GM19043 (cell line): ENCODE measurements at regions not wholly inside any gene's neighbourhood (a gene's known extent, or its start where the extent isn't known, plus 50 kb on each side); places are given as distances from the start of the nearest gene placed in this dataset.
"Not testable (repeated sequence)": the region's sequence is repeated elsewhere in the genome, so short reads cannot be mapped to it uniquely, and the experiment has no call there.

ENCODE experiments used
- ATAC-seq: cut with Tn5 transposase; IDR thresholded peaks from one replicate; pipeline ENCODE4 v1.9.1; 2021; ENCODE audit warnings: low read depth; ENCODE audit not compliant: unreplicated experiment

DNA sequence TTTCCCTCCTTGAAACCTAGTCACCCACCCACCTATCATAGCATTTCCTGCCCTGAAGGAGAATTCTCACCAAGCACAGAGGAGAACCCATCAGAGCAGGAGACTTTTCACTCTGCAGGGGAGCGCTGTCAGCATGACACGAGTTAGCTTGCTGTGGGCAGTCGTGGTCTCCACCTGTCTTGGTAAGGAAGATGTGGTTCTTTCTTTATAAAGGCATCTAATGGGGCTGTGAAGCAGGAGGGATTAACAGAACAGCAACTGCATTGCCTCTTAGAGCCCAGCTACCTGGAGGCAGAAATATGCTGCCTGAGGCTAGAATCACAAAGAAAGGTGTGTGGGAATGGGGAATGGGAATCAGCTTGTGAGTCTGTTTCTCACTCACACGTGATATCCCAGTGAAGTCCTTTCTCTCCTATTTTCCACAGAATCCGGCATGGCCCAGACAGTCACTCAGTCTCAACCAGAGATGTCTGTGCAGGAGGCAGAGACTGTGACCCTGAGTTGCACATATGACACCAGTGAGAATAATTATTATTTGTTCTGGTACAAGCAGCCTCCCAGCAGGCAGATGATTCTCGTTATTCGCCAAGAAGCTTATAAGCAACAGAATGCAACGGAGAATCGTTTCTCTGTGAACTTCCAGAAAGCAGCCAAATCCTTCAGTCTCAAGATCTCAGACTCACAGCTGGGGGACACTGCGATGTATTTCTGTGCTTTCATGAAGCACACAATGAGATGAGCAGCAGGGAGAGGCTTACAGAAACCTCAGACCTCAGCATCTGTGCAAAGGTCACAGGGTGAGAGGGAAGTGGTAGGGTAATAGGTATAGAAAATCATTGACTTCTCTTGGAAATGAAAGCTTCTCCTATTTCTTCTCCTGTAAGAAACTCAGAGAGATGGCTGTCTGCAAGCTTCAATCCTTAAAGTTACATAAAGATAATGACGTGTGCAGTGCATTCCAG is 316.9 kb downstream of the DAD1 start:
- no peak for ATAC-seq

DNA sequence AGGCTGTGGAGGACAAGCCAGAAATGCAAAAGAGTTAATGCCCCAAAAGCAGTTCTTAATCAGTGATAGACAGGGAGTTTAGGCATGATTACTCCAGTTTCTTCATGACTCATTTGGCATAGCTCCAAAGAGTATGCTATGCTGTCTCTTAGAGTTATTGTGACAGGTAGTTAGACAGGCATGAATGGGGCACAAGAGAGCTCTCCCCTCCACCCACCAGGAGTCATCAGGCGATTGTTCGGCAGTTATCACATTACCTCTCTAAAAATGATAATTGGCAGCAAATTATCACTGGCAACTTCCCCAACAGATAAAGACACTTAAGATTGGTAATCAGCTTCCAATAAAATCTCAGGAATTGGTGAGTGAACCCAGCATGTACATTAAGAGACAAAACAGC is 320.1 kb downstream of the DAD1 start:
- no peak for ATAC-seq

DNA sequence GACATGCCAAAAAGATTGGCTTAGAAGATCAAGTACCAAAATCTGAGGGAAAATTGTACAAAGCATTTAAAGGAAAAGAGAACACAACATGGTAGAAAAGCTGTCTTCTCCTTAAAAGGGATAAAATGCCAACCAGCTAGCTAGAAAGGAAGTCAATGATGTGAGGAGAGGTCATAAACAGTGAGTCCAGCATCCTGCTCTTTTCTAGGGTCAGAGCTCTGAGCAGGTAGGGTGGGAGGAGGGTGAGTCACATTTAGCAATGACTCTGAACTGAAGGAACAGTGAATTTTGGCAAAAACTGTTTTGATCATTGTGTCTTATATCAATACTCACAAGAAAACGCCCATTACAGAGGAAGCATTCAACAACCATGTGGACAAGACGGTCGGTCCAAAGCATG is 322.3 kb downstream of the DAD1 start:
- ATAC-seq = no peak

DNA sequence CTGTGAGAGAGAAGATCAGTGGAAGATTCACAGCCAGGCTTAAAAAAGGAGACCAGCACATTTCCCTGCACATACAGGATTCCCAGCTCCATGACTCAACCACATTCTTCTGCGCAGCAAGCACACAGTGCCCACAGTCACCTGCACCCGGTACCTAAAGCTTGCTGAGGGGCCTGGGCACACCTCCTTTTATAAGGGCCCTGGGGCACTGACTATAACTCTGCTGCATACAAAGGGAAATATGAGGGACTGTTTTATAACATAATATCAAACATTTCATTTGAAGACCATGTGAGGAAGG is 322.9 kb downstream of the DAD1 start:
- ATAC-seq = no peak

DNA sequence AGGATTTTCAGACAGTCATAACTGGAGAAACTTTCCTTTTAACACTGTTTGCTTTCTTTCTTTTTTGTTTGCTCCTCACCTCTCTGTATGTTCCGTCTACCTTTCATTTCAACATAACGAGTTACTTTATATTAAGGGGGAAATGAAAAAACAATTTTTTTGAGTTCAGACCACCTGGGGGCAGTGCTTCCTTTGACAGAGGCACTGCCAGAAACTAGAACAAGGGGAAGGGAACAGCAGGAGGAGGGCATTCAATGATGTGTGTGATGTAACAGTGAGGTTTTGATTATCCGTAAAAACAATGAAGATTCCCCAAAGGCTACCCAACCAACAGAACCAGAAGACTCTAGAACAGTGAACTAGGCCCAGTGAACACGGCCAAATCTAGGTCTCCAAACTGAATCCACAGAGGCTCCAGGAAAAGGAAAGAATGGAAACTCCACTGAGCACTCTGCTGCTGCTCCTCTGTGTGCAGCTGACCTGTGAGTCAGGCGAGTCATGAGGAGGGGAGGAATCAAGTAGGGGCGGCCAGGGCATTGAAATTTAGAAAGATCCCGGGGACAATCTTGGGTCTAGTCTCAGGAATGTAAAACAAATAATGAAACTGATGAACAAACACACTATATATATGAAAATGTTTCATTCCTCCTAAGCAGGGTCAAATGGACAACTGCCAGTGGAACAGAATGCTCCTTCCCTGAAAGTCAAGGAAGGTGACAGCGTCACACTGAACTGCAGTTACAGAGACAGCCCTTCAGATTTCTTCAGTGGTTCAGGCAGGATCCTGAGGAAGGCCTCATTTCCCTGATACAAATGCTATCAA is 323.5 kb downstream of the DAD1 start:
- ATAC-seq = no peak

DNA sequence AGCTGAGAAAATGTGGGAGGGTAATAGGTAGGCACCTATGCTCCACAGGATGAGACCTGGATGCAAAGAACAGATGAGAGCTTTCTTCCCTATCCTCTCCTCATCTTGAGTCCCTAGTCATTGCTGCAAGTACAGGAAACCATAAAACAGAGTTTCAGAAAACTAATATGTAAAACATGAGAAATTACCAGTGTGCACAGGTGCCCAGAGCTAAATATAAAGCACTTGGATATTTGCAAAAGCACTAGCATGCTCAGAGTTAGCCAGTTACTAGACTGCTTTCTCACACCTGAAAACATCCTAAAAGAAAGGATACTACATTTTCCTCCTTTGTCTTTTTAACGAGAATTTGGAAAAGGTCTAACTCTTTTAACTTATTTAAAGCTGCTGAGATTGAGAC is 324.3 kb downstream of the DAD1 start:
- ATAC-seq = no peak

DNA sequence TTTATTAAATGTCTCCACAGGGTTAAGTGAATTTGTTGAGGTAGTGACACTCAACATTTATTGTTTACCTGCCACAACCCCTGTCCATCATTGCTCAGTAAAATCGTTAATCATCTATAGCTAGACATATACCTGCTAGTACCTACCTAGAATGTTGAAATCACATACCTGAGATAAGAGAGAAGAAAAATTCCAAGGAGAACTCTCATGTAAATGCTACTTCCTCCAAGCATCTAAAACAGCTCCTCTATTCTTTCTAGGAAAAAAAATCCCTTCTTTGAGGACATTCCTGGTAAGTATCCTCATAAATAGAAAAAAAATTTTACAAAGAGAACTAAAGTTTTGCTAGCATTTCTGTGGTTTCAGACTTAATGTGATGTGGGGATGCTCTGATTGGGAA is 325.1 kb downstream of the DAD1 start:
- no peak for ATAC-seq

DNA sequence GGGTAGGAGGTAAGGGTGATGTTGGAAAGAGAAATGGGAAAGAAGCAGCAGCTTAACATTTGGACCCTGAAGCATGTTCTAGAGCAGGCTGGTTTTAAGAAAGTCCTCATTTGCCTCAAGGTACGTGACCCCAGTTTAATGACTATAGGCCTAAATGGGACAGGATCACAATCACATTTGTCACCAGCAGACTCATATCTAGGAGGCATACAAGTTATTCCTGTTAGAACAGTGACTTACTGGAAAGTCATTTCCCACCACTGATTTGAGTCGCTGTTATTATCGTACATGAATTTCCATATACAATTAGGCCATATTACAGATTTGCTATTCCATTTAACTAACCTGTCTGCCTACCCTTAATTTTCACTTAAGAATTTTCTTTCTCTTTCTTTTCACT is 326.1 kb downstream of the DAD1 start:
- no peak for ATAC-seq

DNA sequence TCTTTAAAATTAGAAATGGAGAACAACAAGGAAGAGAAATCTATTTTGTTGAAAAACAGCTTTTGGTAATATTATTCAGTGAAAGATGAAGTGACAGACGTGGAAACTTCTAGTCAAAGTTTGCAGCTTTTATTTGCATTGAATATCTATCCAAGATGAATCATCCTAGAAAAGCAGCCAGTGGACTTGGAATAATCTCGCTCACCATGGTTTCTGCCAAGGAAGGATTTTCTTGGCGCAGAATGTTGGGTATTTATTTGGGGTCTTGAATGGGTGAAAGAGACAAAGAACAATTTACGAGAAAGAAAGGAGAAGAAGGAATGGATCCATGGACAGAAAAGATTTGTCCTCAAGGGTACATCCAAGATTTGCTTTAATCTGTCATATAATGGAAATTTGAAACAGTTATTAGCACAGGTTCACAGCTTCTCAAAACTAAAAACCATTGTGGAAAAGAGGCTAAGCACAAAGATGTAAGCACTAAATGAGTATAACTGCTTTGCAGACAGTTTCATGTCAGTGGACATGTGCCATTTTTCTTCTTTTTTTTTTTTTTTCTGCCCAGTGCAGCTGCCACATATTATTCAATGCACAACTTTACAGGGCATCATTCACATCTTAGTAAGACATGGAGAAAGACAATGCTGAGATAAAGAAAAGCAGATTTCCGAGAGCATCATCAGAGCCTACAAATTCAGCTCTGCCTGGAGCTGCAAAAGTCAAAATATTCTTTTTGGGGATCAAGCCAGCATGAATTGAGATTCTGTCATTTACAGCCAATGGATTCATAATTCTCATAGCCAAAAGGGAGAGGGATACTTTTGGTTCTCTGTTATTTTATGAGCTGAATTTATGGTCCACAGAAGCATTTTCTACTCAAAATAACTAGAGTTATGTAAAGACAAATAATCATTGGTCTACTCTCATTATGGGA is 333.7 kb downstream of the DAD1 start:
- no peak for ATAC-seq

DNA sequence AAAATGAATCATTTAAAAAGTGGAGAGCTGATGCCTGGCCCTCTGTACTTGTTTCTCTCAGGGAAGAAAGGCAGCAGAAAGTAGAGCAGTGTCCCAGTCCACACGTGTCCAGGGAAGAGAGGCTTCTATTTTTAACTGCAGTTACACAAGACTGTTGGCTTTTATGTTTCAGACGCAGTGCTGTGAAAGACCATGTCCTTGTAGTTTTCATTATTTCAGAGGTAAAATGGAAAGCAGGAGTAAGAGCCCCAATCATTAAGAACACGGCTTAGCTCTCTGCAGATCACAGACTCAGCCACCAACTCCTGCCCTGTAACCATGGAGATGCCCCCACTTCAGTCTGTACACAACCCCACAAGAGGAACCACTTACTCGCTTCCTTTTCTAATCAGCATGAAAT is 336.3 kb downstream of the DAD1 start:
- no peak for ATAC-seq

DNA sequence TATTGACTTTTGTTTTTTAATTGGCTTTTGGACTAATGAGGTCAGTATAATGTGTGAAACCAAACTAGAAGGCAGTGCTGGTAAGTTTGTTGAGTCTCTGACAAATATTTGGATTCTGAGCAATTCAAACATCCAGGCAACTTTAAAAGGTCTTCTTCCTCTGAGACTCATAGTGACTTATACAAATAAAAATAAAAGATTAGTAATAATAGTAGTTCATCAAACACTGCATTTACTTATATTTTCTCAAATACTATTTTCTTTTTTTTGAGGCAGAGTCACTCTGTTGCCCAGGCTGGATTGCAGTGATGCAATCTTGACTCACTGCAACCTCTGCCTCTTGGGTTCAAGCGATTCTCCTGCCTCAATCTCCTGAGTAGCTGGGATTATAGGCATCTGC is 337.9 kb downstream of the DAD1 start:
- ATAC-seq = no peak

DNA sequence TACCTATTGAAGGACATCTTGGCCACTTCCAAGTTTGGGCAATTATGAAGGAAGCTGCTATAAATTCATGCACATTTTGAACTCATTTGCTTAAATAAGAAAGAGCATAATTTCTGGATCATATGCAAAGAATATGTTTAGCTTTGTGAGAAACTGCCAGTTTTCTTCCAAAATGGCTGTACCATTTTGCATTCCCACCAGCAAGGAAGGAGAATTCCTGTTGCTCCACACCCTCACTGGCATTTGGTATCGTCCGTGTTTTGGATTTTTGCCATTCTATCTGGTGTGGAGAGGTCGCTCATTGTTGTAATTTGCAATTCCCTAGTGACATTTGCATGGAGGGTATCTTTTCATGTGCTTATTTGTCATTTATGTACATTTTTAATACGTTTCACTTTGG is 339.3 kb downstream of the DAD1 start:
- no peak for ATAC-seq

DNA sequence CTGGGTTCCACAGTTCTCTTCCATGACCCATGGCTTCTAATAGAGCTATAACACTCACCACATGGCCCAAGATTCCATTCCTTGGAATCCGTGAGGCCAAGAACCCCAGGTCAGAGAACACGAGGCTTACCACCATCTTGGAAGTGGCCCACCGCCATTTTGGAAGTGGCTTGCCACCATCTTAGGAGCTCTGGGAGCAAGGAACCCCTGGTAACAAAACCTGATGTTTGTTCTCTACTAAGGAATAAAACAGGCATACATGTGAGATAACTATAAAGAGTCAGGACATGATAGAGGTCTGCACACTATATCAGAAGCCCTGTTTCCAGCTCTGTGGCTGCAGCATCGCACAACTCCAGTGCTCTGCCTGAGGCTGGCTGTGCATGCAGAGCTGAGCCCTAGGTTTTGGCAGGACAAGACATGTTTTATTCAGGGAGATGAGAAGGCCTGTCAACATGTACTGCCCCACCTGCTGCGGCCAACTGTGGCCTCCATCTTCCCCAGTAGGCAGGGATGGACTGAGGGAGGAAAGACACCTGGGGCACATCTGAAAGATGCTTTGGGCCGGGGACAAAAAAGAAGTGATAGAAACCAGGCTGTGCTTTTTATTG is 344.9 kb downstream of the DAD1 start:
- ATAC-seq = no peak

DNA sequence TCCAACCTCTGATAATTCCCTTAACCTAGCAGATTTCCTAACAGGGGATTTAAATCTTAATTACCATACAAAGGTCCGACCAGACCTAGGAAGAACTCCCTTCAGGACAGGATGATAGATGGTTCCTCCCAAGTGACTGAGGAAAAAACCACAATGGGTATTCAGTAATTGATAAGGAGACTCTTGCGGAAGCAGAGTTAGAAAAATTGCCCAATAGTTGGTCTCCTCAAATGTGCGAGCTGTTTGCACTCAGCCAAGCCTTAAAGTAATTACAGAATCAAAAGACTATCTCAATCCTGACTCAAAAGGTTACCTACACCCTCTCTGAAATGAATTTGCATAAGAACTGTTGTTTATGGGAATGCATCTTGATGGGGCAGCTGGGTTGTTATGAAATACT is 350.7 kb downstream of the DAD1 start:
- not testable (repeated sequence) for ATAC-seq

DNA sequence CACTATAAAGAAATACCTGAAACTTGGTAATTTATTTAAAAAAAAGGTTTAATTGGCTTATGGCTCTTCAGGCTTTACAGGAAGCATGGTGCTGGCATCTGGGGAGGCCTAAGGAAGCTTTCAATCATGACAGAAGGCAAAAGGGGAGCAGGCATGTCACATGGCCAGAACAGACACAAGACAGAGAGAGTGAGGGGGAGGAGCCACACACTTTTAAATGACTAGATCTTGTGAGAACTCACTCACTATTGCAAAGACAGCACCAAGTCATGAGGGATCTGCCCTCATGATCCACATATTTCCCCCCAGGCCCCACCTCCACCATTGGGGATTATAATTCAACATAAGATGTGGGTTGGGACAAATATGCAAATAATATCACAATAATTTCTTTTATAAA is 355.6 kb downstream of the DAD1 start:
- no peak for ATAC-seq

DNA sequence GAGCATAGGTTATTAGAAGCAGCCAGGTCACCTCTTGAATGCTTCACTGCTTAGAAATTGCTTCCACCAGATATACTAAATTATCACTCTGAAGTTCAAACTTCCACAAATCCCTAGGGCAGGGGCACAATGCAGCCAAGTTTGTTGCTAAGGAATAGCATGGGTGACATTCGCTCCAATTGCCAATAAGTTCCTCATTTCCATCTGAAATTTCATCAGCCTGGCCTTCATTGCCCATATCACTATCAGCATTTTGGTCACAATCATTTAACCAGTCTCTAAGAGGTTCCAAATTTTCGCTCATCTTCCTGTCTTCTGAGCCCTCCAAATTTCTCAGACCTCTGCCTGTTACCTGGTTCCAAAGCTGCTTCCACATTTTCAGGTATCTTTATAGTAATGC is 356.1 kb downstream of the DAD1 start:
- ATAC-seq = no peak

DNA sequence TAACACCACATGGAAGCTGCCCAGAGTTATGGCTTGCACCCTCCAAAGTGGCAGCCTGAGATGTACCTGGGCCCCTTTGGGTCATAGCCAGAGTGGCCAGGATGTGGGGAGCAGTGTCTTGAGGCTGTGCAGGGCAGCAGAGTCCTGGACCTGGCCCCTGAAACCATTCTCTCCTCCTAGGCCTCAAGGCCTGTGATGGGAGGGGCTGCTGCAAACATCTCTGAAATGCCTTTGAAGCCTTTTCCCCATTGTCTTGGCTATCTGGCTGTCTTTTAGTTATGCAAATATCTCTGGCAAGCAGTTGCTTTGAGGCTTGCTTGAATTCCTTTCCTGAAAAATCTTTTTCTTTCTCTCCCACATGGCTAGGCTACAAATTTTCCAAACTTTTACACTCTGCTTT is 356.5 kb downstream of the DAD1 start:
- ATAC-seq = no peak

DNA sequence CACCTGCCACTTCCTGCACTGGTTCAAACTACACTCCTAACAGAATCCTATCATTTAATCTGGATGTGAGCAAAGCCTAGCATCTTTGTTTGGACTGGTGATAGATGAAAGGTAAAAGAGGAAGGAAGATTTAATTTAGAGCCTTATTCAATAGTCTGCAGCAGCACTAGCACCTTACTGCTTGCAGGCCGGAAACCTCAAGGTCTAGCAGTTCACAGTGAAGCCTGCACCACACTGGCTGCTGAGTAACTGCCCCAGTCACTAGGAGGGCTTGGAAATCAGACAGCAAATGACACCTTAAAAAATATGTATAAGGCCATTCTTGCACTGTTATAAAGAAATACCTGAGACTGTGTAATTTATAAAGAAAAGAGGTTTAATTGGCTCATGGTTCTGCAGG is 358.0 kb downstream of the DAD1 start:
- ATAC-seq = no peak

DNA sequence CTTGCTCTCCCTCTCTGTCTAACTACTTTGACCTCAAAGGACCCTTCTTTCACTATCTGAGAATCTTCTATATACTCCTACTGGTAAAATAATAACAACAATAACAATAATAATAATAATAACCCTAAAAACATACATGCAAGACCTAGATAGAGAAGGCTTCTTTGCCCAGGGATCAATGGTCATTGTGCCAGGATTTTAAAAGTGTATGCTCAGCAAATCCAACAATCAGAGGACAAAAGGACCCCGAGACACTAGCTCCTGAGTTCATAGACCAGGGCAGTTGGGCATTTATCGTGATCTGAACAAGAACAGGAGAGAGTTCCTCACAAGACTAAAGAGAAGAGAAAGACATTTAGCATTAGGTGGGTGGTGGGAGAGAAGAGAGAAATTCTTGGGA is 358.5 kb downstream of the DAD1 start:
- no peak for ATAC-seq

DNA sequence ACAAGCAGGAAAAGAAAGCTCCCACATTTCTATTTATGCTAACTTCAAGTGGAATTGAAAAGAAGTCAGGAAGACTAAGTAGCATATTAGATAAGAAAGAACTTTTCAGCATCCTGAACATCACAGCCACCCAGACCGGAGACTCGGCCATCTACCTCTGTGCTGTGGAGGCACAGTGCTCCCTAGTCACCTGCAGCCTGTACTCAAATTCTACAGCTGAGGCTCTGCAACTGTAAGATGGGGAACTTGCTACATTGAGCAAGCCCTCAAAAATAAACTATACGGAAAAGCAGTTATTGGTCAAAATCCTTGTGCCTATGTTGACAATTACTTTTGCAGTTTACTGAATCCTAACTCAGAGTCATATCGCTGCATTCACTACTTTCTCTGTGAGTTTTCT is 361.9 kb downstream of the DAD1 start:
- ATAC-seq = no peak

DNA sequence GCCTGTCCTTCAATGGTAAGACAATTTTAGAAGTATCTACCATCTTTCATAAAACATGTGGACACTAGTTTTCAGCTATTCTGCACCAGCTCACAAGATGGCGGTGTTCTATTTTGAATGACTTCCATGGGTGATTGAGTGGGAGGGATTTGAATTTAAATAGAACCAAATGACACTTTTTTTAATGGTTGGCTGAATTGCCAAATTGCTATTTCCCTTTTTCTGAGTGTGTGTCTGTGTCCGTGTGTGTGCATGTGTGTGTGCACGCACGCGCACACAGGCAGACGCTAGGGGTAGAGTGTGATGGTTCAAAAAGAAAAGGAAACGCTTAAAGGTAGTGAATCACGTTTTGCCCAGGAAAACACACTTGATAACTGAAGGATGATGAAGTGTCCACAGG is 362.6 kb downstream of the DAD1 start:
- no peak for ATAC-seq
